Stimulated activated naive CD8-positive, alpha-beta T cell treated with anti-CD3 and anti-CD28 coated beads, Interleukin-15, amount 100 ng/mL, for 72 hours (primary cell): ENCODE measurements at regions not wholly inside any gene's neighbourhood (a gene's known extent, or its start where the extent isn't known, plus 50 kb on each side); places are given as distances from the start of the nearest gene placed in this dataset.
A peak's percentile ranks its signal among the peaks of the same experiment; 100 is the strongest.
"Not testable (repeated sequence)": the region's sequence is repeated elsewhere in the genome, so short reads cannot be mapped to it uniquely, and the experiment has no call there.

Source experiments
- ATAC-seq: fragments of 150-1000 bp; cut with Tn5 transposase; 2 replicates; pipeline ENCODE4 v1.10.0; 2021; ENCODE audit warnings: mild to moderate bottlenecking, moderate library complexity
- DNase-seq, 2 donors: peaks; one replicate each; pipeline ENCODE4 v3.0.0; 2021 to 2022
- H3K27ac Mint-ChIP-seq, 2 donors: one replicate each; pipeline ENCODE4 v1.8.0; 2022; ENCODE audit warnings: mild to moderate bottlenecking in 2 of 2, mixed read lengths in 2 of 2, moderate library complexity in 2 of 2
- H3K27me3 Mint-ChIP-seq: one replicate; pipeline ENCODE4 v1.8.0; 2022; ENCODE audit warnings: mixed read lengths
- H3K4me1 Mint-ChIP-seq: one replicate; pipeline ENCODE4 v1.8.0; 2022; ENCODE audit warnings: mild to moderate bottlenecking, mixed read lengths
- H3K4me3 Mint-ChIP-seq, 2 donors: one replicate each; pipeline ENCODE4 v1.8.0; 2022; ENCODE audit warnings: mild to moderate bottlenecking in 2 of 2, mixed read lengths in 2 of 2, moderate library complexity in 1 of 2
- H3K9me3 Mint-ChIP-seq, 2 donors: one replicate each; pipeline ENCODE4 v1.8.0; 2022; ENCODE audit warnings: mixed read lengths in 2 of 2

DNA sequence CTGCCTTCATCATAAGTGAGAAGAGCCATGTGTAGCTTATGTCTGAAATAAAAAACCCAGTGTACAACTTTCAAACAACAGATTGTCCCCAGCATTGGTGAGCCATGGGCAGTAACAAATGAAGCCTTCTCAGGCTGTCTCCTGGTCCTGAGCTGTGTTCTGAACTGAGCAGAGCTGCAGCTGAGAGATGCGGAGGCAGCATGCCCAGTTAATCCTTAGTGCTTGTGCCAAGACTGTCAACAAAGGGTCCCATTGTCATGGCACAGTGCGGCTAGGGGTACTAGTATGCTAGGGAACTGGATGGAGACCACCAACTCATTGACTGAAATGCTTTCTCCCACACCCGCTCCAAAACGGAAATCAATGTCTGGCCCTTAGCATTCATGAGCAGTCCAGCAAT is 154.3 kb downstream of the RMST start:
- Mint-ChIP-seq H3K9me3 (peaks cover 11 to 16% of the 10 kb centered on the region in 2 donors), H3K27me3 (no peaks in the 10 kb centered on the region)
- no peak for ATAC-seq

DNA sequence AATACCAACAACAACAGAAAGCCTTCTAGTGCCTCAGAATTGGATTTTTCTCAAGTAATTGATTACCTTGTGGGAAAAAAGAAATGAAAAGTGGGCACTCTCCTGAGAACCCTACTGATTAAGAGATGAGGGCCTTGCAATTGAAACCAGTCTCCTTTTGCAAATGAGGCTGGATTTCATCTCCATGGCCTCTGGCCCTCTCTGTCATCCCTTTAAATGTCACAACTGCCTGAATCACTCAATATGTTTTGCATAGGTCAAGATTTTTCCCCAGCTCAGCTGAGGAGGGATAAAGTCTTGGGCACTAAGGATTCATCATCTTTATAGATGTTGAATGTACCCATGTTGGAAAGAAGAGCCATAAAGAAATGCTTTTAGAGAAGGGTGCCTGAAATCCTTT is 166.4 kb downstream of the RMST start:
- H3K9me3 Mint-ChIP-seq = no peaks in the 10 kb centered on the region
- no peak for DNase-seq
- H3K27ac Mint-ChIP-seq = no peak overlapping the region
- H3K27me3 Mint-ChIP-seq = no peaks in the 10 kb centered on the region
- no peaks in the 10 kb centered on the region for H3K4me1 Mint-ChIP-seq
- no peak overlapping the region for H3K4me3 Mint-ChIP-seq
- no peak for ATAC-seq

More for the DNA sequence above, 154.3 kb downstream of the RMST start:
- H3K4me3 Mint-ChIP-seq = no peak overlapping the region
- no peak overlapping the region for H3K27ac Mint-ChIP-seq
- no peaks in the 10 kb centered on the region for H3K4me1 Mint-ChIP-seq
- DNase-seq = no peak

DNA sequence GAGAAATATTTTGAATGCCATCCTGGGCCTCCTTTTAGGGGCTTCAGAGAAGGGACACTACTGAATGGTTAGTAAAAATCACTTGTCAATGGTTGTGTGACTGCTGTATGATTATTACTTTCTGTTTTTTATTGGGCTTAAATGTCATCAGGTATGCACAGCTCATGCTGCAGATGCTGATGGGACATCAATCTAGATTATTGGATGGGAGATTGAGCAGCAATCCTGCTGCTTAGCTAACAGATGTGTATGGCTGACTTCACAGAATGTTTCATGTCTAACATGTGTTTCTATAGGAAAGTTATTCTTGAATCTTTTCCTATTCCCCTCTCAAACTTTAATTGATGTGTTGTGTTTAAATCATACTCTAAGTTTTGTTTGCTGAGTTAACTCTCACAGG is 166.8 kb downstream of the RMST start:
- H3K4me3 Mint-ChIP-seq = no peak overlapping the region
- H3K27me3 Mint-ChIP-seq = no peaks in the 10 kb centered on the region
- no peak overlapping the region for H3K27ac Mint-ChIP-seq
- DNase-seq (no peak), ATAC-seq (no peak)
- no peaks in the 10 kb centered on the region for H3K4me1 Mint-ChIP-seq
- H3K9me3 Mint-ChIP-seq = no peaks in the 10 kb centered on the region

DNA sequence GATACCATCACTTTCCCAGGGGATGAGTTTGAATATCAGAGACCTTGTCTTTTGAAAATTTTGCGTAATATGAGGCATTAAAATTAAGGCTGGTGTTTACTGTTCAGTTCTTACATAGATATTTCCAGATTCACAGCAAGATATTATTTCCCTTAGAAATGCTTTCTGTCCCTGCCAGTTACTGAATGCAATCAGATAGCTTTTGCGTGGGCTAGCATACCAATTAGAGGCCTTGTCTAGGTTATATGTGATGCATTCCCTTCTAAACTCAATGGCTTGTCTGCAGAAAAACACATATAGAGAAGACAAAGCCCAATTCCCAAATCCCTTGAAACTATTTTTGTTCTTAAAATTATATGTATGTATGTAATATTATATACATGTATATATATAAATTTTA is 167.8 kb downstream of the RMST start:
- Mint-ChIP-seq H3K27ac (no peak overlapping the region), H3K27me3 (no peaks in the 10 kb centered on the region)

DNA sequence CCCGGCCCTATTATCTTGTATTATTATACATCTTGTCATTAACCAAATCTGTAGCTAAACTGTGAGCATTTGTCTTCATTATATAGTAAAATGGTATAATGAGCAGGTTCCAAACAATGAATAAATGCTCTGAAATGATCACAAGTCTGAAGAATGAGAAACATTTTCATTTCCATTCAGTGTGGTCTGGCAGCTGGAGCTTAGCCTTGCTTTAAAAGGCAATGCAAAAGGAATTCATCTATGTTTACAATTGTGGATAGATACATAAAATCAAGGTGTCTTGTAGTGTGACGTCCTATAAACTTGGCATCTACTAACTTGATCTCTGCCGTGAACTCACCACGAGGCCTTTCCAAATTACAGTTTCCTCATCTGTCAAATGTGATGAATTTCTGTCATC is 168.3 kb downstream of the RMST start:
- ATAC-seq (no peak), DNase-seq (no peak)
- no peaks in the 10 kb centered on the region for H3K4me1 Mint-ChIP-seq
- peaks cover 5 to 7% of the 10 kb centered on the region in 2 donors for H3K9me3 Mint-ChIP-seq
- no peak overlapping the region for H3K27ac Mint-ChIP-seq
- no peaks in the 10 kb centered on the region for H3K27me3 Mint-ChIP-seq
- H3K4me3 Mint-ChIP-seq = no peak overlapping the region

More for the DNA sequence above, 167.8 kb downstream of the RMST start:
- no peak overlapping the region for H3K4me3 Mint-ChIP-seq
- no peaks in the 10 kb centered on the region for H3K4me1 Mint-ChIP-seq
- ATAC-seq (no peak), DNase-seq (no peak)
- peaks cover 3% of the 10 kb centered on the region in 2 donors for H3K9me3 Mint-ChIP-seq

DNA sequence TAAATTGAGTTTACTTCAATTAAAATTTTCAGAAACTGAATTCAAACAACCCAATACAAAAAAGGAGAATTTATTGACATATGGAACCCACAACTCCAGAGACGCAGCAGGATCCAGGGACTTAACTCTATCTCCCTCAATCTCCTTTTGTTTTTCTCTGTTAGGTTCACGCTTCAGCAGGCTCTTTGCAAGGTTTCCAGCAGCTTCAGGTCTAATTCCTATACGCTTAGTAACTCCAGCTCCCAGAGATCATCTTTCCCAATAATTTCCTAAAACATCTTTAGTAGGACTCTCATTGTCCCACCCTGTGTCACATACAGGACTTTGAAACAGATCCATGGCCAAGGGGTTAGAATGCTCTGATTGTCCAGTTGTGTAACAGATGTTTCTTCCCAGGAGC is 175.2 kb downstream of the RMST start:
- DNase-seq = no peak
- Mint-ChIP-seq H3K4me1 (no peaks in the 10 kb centered on the region), H3K9me3 (peaks cover 5 to 14% of the 10 kb centered on the region in 2 donors), H3K4me3 (no peak overlapping the region), H3K27ac (no peak overlapping the region), H3K27me3 (no peaks in the 10 kb centered on the region)
- ATAC-seq = no peak

DNA sequence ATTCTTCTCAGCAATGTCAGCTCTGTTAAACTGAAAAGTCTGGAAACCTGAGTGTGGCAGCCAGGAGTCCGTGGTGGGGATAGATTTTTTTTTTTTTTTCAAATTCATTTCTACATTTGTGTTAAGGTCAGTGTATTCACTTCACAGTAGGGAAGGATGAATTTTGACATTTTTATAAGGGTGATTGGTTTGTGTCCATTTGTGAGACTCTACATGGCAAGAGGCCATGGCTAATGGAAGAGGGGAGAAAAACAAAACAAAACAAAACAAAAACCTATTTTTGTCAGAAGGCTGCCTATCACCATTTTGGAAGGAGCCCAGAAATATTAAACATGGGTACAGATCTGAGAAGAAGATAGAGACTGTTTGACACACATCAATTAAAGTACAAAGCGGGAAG is 176.1 kb downstream of the RMST start:
- Mint-ChIP-seq H3K9me3 (peaks cover 5 to 14% of the 10 kb centered on the region in 2 donors), H3K27me3 (no peaks in the 10 kb centered on the region), H3K27ac (no peak overlapping the region), H3K4me3 (no peak overlapping the region), H3K4me1 (no peaks in the 10 kb centered on the region)
- ATAC-seq (no peak), DNase-seq (no peak)

DNA sequence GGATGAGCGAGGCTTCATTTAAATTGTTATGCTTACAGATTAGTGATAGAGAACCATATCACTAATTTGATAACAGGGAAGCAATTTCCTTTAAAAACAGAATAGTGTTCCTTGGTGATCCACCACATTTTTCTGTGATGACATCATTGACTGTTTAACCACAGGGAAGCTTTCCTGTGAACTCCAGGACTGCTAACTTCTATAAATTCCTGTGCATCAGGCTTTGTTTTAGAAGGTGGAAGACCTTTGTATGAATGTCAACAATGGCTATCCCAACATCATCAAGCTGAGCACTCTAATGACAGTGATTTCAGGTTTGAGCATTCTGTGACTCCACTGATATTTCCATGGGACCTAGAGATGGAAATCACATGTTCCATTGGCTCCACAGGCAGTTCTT is 177.1 kb downstream of the RMST start:
- ATAC-seq = no peak
- Mint-ChIP-seq H3K27me3 (no peaks in the 10 kb centered on the region), H3K27ac (no peak overlapping the region), H3K9me3 (peaks cover 5 to 14% of the 10 kb centered on the region in 2 donors), H3K4me1 (no peaks in the 10 kb centered on the region), H3K4me3 (no peak overlapping the region)
- DNase-seq = no peak

DNA sequence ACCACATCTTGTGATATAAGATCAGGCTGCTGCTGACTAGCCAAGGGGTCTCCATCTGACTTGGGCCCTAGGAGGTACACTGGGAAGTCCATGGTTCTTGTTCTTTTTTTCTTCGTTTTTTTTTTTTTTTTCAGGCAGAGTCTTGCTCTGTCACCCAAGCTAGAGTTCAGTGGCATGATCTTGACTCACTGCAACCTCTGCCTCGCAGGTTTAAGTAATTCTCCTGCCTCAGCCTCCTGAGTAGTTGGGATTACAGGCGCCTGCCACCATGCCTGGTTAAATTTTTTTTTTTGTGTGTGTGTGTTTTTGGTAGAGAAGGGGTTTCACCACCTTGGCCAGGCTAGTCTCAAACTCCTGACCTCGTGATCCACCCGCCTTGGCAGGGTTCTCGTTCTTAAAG is 178.2 kb downstream of the RMST start:
- Mint-ChIP-seq H3K9me3 (peaks cover 0 to 7% of the 10 kb centered on the region in 2 donors), H3K27me3 (no peaks in the 10 kb centered on the region), H3K4me1 (no peaks in the 10 kb centered on the region), H3K4me3 (no peak overlapping the region), H3K27ac (no peak overlapping the region)
- DNase-seq (no peak), ATAC-seq (no peak)

DNA sequence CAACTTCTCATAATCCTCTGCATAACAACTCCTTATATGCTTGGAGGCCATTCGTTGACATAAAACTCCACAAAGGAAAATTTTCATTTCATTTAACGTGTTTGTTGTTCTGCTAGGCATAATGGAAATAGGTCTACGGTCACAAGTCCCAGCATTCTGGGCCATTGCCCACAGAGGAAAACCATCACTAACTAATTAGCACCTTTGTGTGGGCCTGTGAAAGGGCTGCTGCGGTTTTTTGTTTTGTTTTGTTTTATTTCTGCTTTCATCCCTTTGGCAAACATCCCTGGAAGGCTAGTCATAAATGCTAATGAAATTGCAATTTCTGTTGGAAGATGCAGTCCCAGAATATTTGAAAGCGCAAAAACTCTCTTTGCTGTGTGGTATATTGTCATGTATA is 180.3 kb downstream of the RMST start:
- DNase-seq (no peak), ATAC-seq (no peak)
- H3K4me1 Mint-ChIP-seq = no peaks in the 10 kb centered on the region
- H3K27ac Mint-ChIP-seq = peak overlapping the region in 1 of 2 donors; percentile 11
- H3K4me3 Mint-ChIP-seq = no peak overlapping the region
- peaks cover 5 to 7% of the 10 kb centered on the region in 2 donors for H3K9me3 Mint-ChIP-seq
- no peaks in the 10 kb centered on the region for H3K27me3 Mint-ChIP-seq

DNA sequence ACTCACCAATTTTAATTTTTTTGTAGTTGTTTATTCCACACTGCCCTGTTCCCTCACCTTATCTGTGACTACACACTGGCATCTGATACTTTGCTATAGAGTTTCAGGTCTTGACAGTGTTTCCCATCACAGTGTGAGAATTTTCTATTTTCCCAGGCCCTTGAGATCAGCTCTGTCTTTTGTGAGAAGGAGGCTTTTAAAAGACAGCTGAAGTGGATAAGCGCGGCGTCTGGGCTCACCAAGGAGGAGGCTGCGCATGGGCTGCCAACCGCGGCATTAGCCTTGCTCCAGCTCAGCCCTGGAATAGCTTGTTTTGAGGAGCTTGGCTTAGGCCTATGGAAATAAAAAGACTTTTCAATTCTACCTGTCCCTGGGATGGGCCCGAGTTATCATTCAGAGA is 181.3 kb downstream of the RMST start:
- DNase-seq (no peak), ATAC-seq (no peak)
- Mint-ChIP-seq H3K4me1 (no peaks in the 10 kb centered on the region), H3K9me3 (peaks cover 5 to 7% of the 10 kb centered on the region in 2 donors), H3K4me3 (no peak overlapping the region), H3K27ac (no peak overlapping the region), H3K27me3 (no peaks in the 10 kb centered on the region)

DNA sequence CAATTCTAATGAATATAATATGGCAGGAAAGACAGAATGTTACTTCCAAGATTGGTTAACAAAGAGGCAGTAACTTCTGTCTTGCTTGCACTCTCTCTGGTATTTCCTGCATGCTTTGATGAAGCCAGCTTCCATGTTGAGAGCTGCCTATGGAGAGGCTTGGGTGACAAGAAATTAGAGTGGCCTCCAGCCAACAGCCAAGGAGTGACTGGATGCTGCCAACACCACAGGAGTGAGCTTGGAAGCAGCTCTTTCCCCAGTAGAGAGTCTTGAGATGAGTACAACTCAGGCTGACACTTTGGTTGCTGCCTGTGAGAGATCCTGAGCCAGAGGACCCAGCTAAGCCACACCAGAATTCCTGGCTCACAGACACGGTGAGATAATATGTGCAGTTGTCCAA is 183.1 kb downstream of the RMST start:
- ATAC-seq = no peak
- no peak overlapping the region for H3K4me3 Mint-ChIP-seq
- H3K27me3 Mint-ChIP-seq = no peaks in the 10 kb centered on the region
- DNase-seq = no peak
- H3K27ac Mint-ChIP-seq = no peak overlapping the region
- H3K9me3 Mint-ChIP-seq = peaks cover 5 to 7% of the 10 kb centered on the region in 2 donors
- H3K4me1 Mint-ChIP-seq = no peaks in the 10 kb centered on the region

DNA sequence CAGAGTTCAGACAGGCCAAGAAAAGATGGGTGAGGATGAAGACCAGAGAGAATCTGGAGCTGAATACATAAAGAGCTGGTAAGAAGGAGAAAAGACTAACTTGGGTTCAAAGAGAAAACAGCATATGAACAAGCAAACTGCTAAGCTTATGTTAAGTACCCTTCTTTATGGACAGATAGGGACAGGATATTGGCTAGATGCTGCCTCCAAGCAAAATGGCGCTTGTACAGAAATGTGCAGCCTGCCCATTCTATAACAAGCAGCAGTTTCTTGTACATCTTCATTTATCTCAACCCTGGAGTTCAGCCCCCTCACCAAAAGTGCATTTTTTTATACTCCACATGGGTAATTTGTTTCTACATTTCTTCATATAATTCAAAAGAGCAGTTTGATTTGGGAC is 184.5 kb downstream of the RMST start:
- ATAC-seq = no peak

DNA sequence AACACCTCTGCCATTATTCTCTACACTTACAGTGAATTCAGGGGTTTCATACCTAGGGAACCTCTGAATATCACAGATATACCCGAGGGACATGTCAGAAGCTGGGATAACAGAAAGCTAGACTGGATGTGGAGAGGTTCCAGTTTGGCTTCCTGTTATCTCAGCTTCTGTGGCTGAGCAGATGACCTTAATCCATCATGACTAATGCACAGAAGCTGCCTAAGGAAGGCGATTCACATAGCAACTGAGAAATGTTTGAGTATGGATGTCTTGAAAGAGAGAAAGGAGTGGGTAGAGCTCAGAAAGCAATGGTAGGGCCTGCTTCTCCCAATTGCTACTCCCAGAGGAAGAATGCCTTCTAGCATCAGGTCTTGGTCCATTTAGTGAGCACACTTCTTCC is 187.6 kb downstream of the RMST start:
- Mint-ChIP-seq H3K4me3 (no peak overlapping the region), H3K27me3 (no peaks in the 10 kb centered on the region), H3K4me1 (no peaks in the 10 kb centered on the region), H3K9me3 (peaks cover 0 to 5% of the 10 kb centered on the region in 2 donors), H3K27ac (no peak overlapping the region)
- ATAC-seq (no peak), DNase-seq (no peak)

More for the DNA sequence above, 184.5 kb downstream of the RMST start:
- Mint-ChIP-seq H3K4me1 (no peaks in the 10 kb centered on the region), H3K27me3 (no peaks in the 10 kb centered on the region), H3K27ac (no peak overlapping the region), H3K9me3 (peaks cover 1 to 5% of the 10 kb centered on the region in 2 donors), H3K4me3 (no peak overlapping the region)
- DNase-seq = no peak

DNA sequence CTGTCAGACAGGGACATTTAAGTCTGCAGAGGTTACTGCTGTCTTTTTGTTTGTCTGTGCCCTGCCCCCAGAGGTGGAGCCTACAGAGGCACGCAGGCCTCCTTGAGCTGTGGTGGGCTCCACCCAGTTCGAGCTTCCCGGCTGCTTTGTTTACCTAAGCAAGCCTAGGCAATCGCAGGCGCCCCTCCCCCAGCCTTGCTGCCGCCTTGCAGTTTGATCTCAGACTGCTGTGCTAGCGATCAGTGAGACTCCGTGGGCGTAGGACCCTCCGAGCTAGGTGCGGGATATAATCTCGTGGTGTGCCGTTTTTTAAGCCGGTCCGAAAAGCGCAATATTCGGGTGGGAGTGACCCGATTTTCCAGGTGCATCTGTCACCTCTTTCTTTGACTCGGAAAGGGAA is 193.9 kb downstream of the RMST start:
- H3K27ac Mint-ChIP-seq, H3K4me1 Mint-ChIP-seq, H3K27me3 Mint-ChIP-seq, ATAC-seq, DNase-seq, H3K4me3 Mint-ChIP-seq, H3K9me3 Mint-ChIP-seq: not testable (repeated sequence)

DNA sequence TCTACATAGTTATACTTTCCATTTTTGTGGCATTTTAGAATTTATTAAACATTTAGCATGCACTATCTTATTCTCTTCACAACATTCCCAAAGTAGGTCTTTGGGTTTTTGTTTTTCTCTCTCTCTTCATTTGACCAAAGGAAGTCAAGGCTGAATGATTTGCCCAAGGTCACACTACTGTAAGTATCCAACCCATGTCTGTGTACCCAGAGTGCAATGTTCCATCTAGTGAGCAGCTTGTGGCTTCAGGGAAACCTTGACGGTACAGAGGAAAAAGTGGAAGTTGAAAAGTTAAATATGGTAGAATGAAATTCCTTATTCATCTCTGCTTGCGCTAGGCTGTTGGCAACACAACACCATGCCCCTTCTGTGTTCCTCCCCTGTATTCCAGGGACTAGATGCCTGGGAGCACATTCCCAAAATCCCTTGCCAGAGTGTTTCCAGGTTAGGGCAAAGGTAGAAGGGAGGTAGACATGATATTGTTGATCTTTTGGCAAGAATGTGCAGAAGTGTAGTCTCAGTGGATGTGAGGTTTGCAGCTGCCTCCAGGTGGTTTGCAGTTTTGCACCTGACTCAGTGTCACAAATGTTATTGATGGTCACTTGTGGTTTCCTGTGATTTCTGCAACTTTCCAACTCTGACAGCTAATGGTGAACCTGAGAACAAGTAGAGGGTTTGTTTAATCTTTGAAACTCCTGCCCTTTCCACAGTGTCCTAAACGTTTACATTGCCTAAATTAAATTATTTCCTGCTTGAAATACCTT is 196.7 kb downstream of the RMST start:
- no peaks in the 10 kb centered on the region for H3K27me3 Mint-ChIP-seq

DNA sequence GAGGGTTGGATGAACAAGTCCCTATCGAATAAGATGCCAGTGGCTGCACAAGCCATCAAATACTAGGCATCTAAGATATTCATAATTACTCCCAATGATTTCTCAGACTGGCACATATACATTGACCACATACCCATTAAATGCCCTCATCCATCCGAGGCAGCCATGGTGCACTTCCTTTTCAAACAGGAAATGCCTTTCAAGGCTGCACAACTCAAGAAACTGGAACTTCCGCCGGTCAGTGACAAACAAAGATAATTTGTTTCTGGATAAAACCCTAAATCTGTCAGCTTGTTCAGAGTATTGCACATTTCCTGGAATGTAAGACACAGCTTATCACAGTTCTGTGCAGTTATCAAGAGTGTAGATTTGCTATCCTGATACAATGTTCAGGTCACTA is 203.7 kb downstream of the RMST start:
- Mint-ChIP-seq H3K27ac (no peak overlapping the region), H3K9me3 (peaks cover 0 to 25% of the 10 kb centered on the region in 2 donors), H3K4me3 (no peak overlapping the region), H3K4me1 (no peaks in the 10 kb centered on the region), H3K27me3 (no peaks in the 10 kb centered on the region)
- DNase-seq (no peak), ATAC-seq (no peak)

More for the DNA sequence above, 196.7 kb downstream of the RMST start:
- H3K9me3 Mint-ChIP-seq = peaks cover 6 to 10% of the 10 kb centered on the region in 2 donors
- no peaks in the 10 kb centered on the region for H3K4me1 Mint-ChIP-seq
- no peak overlapping the region for H3K27ac Mint-ChIP-seq
- DNase-seq (no peak), ATAC-seq (no peak)
- no peak overlapping the region for H3K4me3 Mint-ChIP-seq
